ENCODE measurements at regions not wholly inside any gene's neighbourhood (a gene's known extent, or its start where the extent isn't known, plus 50 kb on each side); places are given as distances from the start of the nearest gene placed in this dataset.
"Not testable (repeated sequence)": the region's sequence is repeated elsewhere in the genome, so short reads cannot be mapped to it uniquely, and the experiment has no call there.

GRCh38 chr4:4663028-4663427, 121.2 kb upstream of the STX18 start:
- DNase-seq = no peak

- no peak for DNase-seq
Observed at GRCh38 chr4:4662230-4662629, 120.4 kb upstream of the STX18 start.

GRCh38 chr4:4659871-4660651, 118.2 kb upstream of the STX18 start:
- no peak for DNase-seq

- DNase-seq = no peak
Observed at GRCh38 chr4:4658052-4658451, 116.2 kb upstream of the STX18 start.

- no peak for DNase-seq
Observed at GRCh38 chr4:4656977-4657376, 115.1 kb upstream of the STX18 start.

GRCh38 chr4:4655901-4656300, 114.1 kb upstream of the STX18 start:
- DNase-seq = no peak

GRCh38 chr4:4655011-4655410, 113.2 kb upstream of the STX18 start:
- DNase-seq = no peak

GRCh38 chr4:4651811-4652755, 110.2 kb upstream of the STX18 start:
- peak; percentile 84 for DNase-seq

GRCh38 chr4:4647041-4647440, 105.2 kb upstream of the STX18 start:
- DNase-seq = no peak

GRCh38 chr4:4645743-4646142, 103.9 kb upstream of the STX18 start:
- DNase-seq = no peak

- DNase-seq = peak; percentile 70
Observed at GRCh38 chr4:4644277-4644676, 102.4 kb upstream of the STX18 start.

- DNase-seq = not testable (repeated sequence)
Observed at GRCh38 chr4:4643743-4644142, 101.9 kb upstream of the STX18 start.

- no peak for DNase-seq
Observed at GRCh38 chr4:4643306-4643705, 101.5 kb upstream of the STX18 start.

GRCh38 chr4:4642496-4643000, 100.7 kb upstream of the STX18 start:
- DNase-seq = peak; percentile 49

GRCh38 chr4:4641661-4642495, 100.0 kb upstream of the STX18 start:
- peak; percentile 44 for DNase-seq

- no peak for DNase-seq
Observed at GRCh38 chr4:4641254-4641653, 99.4 kb upstream of the STX18 start.

GRCh38 chr4:4640692-4641091, 98.8 kb upstream of the STX18 start:
- DNase-seq = no peak

- DNase-seq = no peak
Observed at GRCh38 chr4:4639370-4639769, 97.5 kb upstream of the STX18 start.

- DNase-seq = no peak
Observed at GRCh38 chr4:4637710-4638109, 95.9 kb upstream of the STX18 start.

- no peak for DNase-seq
Observed at GRCh38 chr4:4633431-4633830, 91.6 kb upstream of the STX18 start.

GRCh38 chr4:4631150-4631549, 89.3 kb upstream of the STX18 start:
- DNase-seq = no peak

- DNase-seq = no peak
Observed at GRCh38 chr4:4627906-4628305, 86.1 kb upstream of the STX18 start.

- no peak for DNase-seq
Observed at GRCh38 chr4:4627111-4627510, 85.3 kb upstream of the STX18 start.

All from NCI-H82 (cell line).